ENCODE measurements at regions not wholly inside any gene's neighbourhood (a gene's known extent, or its start where the extent isn't known, plus 50 kb on each side); places are given as distances from the start of the nearest gene placed in this dataset.

DNA sequence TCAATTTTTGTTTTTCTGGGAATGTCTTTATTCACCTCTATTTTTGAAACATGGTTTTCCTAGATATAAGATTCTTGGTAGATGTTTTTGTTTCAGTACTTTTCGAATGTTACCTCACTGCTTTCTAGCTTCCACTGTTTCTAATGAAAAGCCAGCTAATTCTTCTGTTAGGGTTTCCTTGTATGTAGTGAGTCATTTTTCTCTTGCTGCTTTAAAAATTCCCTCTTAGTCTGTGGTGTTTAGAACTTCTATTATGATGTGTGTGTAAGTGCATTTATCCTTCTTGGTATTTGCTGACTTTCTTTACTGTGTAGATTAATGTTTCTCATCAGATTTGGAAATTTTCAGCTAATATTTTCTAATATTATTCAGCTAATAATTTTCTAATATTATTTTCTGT lies 151.1 kb upstream of the OSTN start:
- Mint-ChIP-seq H3K4me3 (ENCODE audit: low read depth, unreplicated experiment) (no peak overlapping the region), H3K27me3 (ENCODE audit: unreplicated experiment) (no peaks in the 10 kb centered on the region), H3K9me3 (ENCODE audit: low read depth, unreplicated experiment) (no peaks in the 10 kb centered on the region), H3K4me1 (ENCODE audit: low read depth, unreplicated experiment) (no peaks in the 10 kb centered on the region), H3K36me3 (ENCODE audit: insufficient read depth, unreplicated experiment) (no peaks in the 10 kb centered on the region), H3K27ac (ENCODE audit: unreplicated experiment) (no peak overlapping the region)
- CTCF ChIA-PET, result interaction anchor here (0.6 kb wide), 1 partner anchor 347 kb away, joined by 3 read pairs; no protein-coding TSS in a partner anchor
- intact Hi-C loops (cut with micrococcal nuclease; ENCODE audit: unreplicated experiment), result no loop called here
- DNase-seq, result no peak
- no TSS peak for BruUV-seq (replicated peaks)
- no peak for TF ChIP-seq CTCF (IDR thresholded peaks at IDR 0.05; ENCODE audit: unreplicated experiment)

DNA sequence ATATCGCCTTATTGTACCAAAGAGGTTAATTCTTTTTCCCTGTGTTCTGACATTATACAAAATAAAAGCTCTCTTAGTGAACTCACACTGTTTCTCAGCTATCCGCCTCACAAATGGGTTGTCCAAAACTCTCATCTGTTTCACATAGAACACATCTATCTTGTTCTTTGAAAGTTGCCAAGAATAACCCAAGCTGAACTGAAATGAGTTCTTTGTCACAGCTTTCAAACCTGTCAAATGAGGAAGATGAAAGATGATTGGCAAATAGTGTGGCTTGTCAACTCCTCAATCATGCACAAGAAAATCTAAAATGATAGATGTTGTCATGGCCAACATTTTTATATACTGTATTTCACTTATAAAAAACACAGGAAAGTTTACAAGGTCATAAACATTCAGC lies 168.1 kb upstream of the OSTN start:
- no peaks in the 10 kb centered on the region for H3K4me1 Mint-ChIP-seq (ENCODE audit: low read depth, unreplicated experiment)
- DNase-seq, result no peak
- no peaks in the 10 kb centered on the region for H3K36me3 Mint-ChIP-seq (ENCODE audit: insufficient read depth, unreplicated experiment)
- BruUV-seq (replicated peaks), result no TSS peak
- no peak for TF ChIP-seq CTCF (IDR thresholded peaks at IDR 0.05; ENCODE audit: unreplicated experiment)
- H3K27ac Mint-ChIP-seq (ENCODE audit: unreplicated experiment), result no peak overlapping the region
- CTCF ChIA-PET, result interaction anchor here (1.0 kb wide), 1 partner anchor 10 kb away, joined by 5 read pairs; no protein-coding TSS in a partner anchor
- no peaks in the 10 kb centered on the region for H3K9me3 Mint-ChIP-seq (ENCODE audit: low read depth, unreplicated experiment)
- intact Hi-C loops (cut with micrococcal nuclease; ENCODE audit: unreplicated experiment), result no loop called here
- no peaks in the 10 kb centered on the region for H3K27me3 Mint-ChIP-seq (ENCODE audit: unreplicated experiment)
- H3K4me3 Mint-ChIP-seq (ENCODE audit: low read depth, unreplicated experiment), result no peak overlapping the region

- no TSS peak for BruUV-seq (replicated peaks)
- DNase-seq, result no peak
- intact Hi-C loops (cut with micrococcal nuclease; ENCODE audit: unreplicated experiment), result no loop called here
- no peak for TF ChIP-seq CTCF (IDR thresholded peaks at IDR 0.05; ENCODE audit: unreplicated experiment)
- no peaks in the 10 kb centered on the region for H3K9me3 Mint-ChIP-seq (ENCODE audit: low read depth, unreplicated experiment)
- H3K4me1 Mint-ChIP-seq (ENCODE audit: low read depth, unreplicated experiment), result no peaks in the 10 kb centered on the region
- no peaks in the 10 kb centered on the region for H3K36me3 Mint-ChIP-seq (ENCODE audit: insufficient read depth, unreplicated experiment)
- no peak overlapping the region for H3K27ac Mint-ChIP-seq (ENCODE audit: unreplicated experiment)
- H3K4me3 Mint-ChIP-seq (ENCODE audit: low read depth, unreplicated experiment), result no peak overlapping the region
- CTCF ChIA-PET, result interaction anchor here (1.0 kb wide), 1 partner anchor 10 kb away, joined by 5 read pairs; no protein-coding TSS in a partner anchor
- H3K27me3 Mint-ChIP-seq (ENCODE audit: unreplicated experiment), result no peaks in the 10 kb centered on the region
Measured at GRCh38 chr3:191030491-191030890, 168.0 kb upstream of the GMNC start.

GRCh38 chr3:191026746-191027145 lies 164.3 kb upstream of the GMNC start:
- TF ChIP-seq CTCF (IDR thresholded peaks at IDR 0.05; ENCODE audit: unreplicated experiment), result no peak
- no peaks in the 10 kb centered on the region for H3K27me3 Mint-ChIP-seq (ENCODE audit: unreplicated experiment)
- intact Hi-C loops (cut with micrococcal nuclease; ENCODE audit: unreplicated experiment), result no loop called here
- CTCF ChIA-PET, result no interaction called here
- no TSS peak for BruUV-seq (replicated peaks)
- no peak overlapping the region for H3K4me3 Mint-ChIP-seq (ENCODE audit: low read depth, unreplicated experiment)
- no peaks in the 10 kb centered on the region for H3K36me3 Mint-ChIP-seq (ENCODE audit: insufficient read depth, unreplicated experiment)
- H3K27ac Mint-ChIP-seq (ENCODE audit: unreplicated experiment), result no peak overlapping the region
- no peaks in the 10 kb centered on the region for H3K9me3 Mint-ChIP-seq (ENCODE audit: low read depth, unreplicated experiment)
- H3K4me1 Mint-ChIP-seq (ENCODE audit: low read depth, unreplicated experiment), result no peaks in the 10 kb centered on the region
- DNase-seq, result no peak
